ENCODE measurements at regions not wholly inside any gene's neighbourhood (a gene's known extent, or its start where the extent isn't known, plus 50 kb on each side); places are given as distances from the start of the nearest gene placed in this dataset.

GRCh38 chr16:6531067-6531466, 801.6 kb upstream of the RBFOX1 start:
- no peak overlapping the region for H3K4me3 ChIP-seq (ENCODE audit: insufficient read depth, low read depth, low read length, poor library complexity, severe bottlenecking)
- H3K4me1 ChIP-seq (ENCODE audit: control insufficient read depth, insufficient read depth, low read length, poor library complexity, severe bottlenecking): no peaks in the 10 kb centered on the region
- no peak for DNase-seq
- no peaks in the 10 kb centered on the region for H3K36me3 ChIP-seq (ENCODE audit: control insufficient read depth, insufficient read depth, low read length)
- H3K27ac ChIP-seq (ENCODE audit: insufficient read depth, low read length, poor library complexity, severe bottlenecking): no peak overlapping the region
- H3K27me3 ChIP-seq (replicated peaks; ENCODE audit: control insufficient read depth, insufficient read depth, low read length, poor library complexity, severe bottlenecking): no peaks in the 10 kb centered on the region
- H3K9me3 ChIP-seq (ENCODE audit: control insufficient read depth, low read length): no peaks in the 10 kb centered on the region

DNA sequence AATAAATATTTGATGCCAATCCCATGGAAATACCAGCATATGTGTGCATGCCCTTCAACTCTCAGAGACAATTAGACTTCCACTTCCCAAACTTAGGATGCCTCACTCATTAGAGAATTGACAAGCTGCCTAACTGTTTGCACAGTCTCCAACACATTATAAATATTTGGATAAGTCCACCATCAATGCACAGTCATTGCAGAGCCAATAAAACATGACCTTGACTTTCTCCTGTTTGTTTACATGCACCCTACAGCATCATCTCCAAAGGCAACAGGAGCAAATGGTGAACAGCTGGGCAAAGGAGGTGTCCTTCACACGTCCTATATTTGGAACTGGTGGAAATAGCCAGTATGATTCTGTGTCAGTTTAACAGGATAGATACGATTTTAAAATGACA, 804.4 kb upstream of the RBFOX1 start:
- H3K27me3 ChIP-seq (replicated peaks; ENCODE audit: control insufficient read depth, insufficient read depth, low read length, poor library complexity, severe bottlenecking): no peaks in the 10 kb centered on the region
- no peak overlapping the region for H3K4me3 ChIP-seq (ENCODE audit: insufficient read depth, low read depth, low read length, poor library complexity, severe bottlenecking)
- no peaks in the 10 kb centered on the region for H3K36me3 ChIP-seq (ENCODE audit: control insufficient read depth, insufficient read depth, low read length)
- no peaks in the 10 kb centered on the region for H3K4me1 ChIP-seq (ENCODE audit: control insufficient read depth, insufficient read depth, low read length, poor library complexity, severe bottlenecking)
- no peaks in the 10 kb centered on the region for H3K9me3 ChIP-seq (ENCODE audit: control insufficient read depth, low read length)
- H3K27ac ChIP-seq (ENCODE audit: insufficient read depth, low read length, poor library complexity, severe bottlenecking): no peak overlapping the region
- no peak for DNase-seq

GRCh38 chr16:6527646-6528045, 805.0 kb upstream of the RBFOX1 start:
- H3K4me3 ChIP-seq (ENCODE audit: insufficient read depth, low read depth, low read length, poor library complexity, severe bottlenecking): no peak overlapping the region
- no peak overlapping the region for H3K27ac ChIP-seq (ENCODE audit: insufficient read depth, low read length, poor library complexity, severe bottlenecking)
- no peaks in the 10 kb centered on the region for H3K36me3 ChIP-seq (ENCODE audit: control insufficient read depth, insufficient read depth, low read length)
- no peak for DNase-seq
- no peaks in the 10 kb centered on the region for H3K4me1 ChIP-seq (ENCODE audit: control insufficient read depth, insufficient read depth, low read length, poor library complexity, severe bottlenecking)
- H3K27me3 ChIP-seq (replicated peaks; ENCODE audit: control insufficient read depth, insufficient read depth, low read length, poor library complexity, severe bottlenecking): no peaks in the 10 kb centered on the region
- H3K9me3 ChIP-seq (ENCODE audit: control insufficient read depth, low read length): no peaks in the 10 kb centered on the region

GRCh38 chr16:6524501-6524900, 808.1 kb upstream of the RBFOX1 start:
- DNase-seq: no peak
- Histone ChIP-seq H3K27me3 (replicated peaks; ENCODE audit: control insufficient read depth, insufficient read depth, low read length, poor library complexity, severe bottlenecking) (no peaks in the 10 kb centered on the region), H3K36me3 (ENCODE audit: control insufficient read depth, insufficient read depth, low read length) (no peaks in the 10 kb centered on the region), H3K4me1 (ENCODE audit: control insufficient read depth, insufficient read depth, low read length, poor library complexity, severe bottlenecking) (no peaks in the 10 kb centered on the region), H3K4me3 (ENCODE audit: insufficient read depth, low read depth, low read length, poor library complexity, severe bottlenecking) (no peak overlapping the region), H3K9me3 (ENCODE audit: control insufficient read depth, low read length) (no peaks in the 10 kb centered on the region), H3K27ac (ENCODE audit: insufficient read depth, low read length, poor library complexity, severe bottlenecking) (no peak overlapping the region)

DNA sequence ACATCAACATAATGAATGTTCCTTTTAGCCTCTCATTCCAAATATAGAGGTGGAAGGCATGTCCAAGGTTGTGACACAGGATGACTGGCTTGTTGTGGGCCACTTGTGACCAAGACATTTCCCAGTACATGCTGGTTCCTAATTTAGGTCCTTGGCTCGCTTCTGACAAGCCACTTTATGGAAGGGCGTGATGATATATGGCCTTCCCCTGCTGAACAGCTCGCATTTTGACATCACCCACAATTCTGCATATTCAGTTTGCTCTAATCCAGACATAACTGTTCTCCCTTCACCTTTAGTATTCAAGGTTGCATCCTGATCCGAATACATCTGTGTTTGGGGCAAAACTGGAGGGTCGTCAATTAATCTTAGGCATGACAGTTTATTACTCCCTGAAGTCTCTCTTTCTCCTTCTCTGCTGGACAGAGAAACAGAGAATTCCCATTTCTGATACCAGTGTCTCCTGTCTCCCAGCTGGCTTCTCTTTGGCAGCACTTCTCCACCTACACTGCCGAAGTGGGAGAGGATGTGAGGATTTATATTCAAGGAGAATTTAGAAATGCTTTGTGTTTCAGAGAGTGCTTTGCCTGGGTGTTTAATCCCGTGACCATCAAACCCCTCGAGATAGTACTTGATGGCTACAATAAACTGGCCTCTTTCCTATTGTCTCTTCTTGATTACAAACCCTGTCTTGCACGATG, 815.5 kb upstream of the RBFOX1 start:
- Histone ChIP-seq H3K4me3 (ENCODE audit: insufficient read depth, low read depth, low read length, poor library complexity, severe bottlenecking) (no peak overlapping the region), H3K4me1 (ENCODE audit: control insufficient read depth, insufficient read depth, low read length, poor library complexity, severe bottlenecking) (no peaks in the 10 kb centered on the region), H3K27me3 (replicated peaks; ENCODE audit: control insufficient read depth, insufficient read depth, low read length, poor library complexity, severe bottlenecking) (no peaks in the 10 kb centered on the region), H3K36me3 (ENCODE audit: control insufficient read depth, insufficient read depth, low read length) (no peaks in the 10 kb centered on the region), H3K27ac (ENCODE audit: insufficient read depth, low read length, poor library complexity, severe bottlenecking) (no peak overlapping the region), H3K9me3 (ENCODE audit: control insufficient read depth, low read length) (no peaks in the 10 kb centered on the region)
- no peak for DNase-seq

DNA sequence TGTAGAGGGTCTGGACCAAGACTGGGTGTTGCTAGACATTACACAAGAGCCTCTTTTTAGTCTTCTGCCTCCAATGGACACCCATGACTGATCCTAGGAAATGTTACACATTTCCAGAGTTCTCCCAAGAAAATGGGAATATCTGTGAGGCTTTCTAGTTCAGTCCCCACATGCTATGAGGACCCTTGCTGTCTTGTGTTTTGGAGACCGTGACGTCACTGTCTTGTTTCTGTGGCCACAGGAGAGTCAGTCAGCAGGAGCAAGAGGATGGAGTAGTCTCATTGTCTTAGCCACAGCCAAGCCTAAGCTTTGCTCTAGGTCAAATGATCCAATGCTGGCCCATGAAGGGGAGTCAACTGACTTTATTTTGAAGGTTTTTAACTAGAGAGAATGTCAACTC, 820.1 kb upstream of the RBFOX1 start:
- no peak for DNase-seq
- H3K9me3 ChIP-seq (ENCODE audit: control insufficient read depth, low read length): no peaks in the 10 kb centered on the region
- H3K27me3 ChIP-seq (replicated peaks; ENCODE audit: control insufficient read depth, insufficient read depth, low read length, poor library complexity, severe bottlenecking): no peaks in the 10 kb centered on the region

DNA sequence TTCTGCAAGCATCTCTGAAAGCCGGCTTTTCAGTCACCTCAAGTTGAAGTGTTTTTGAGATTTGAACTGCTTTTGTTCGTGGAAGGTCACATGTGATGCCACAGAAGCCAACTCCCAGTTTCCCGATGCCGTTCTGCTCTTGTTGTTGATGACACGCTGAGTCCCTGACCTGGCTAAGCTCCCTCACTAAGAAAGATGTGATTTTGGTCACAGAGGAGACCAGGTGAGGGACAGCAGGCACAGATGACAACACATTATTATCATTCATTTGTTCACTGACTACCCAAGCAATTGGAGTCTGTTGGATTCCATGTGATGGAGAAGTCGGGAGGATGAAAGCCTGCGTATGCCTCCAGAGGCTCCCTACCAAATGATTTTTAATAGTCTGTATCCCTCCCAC, 822.4 kb upstream of the RBFOX1 start:
- no peaks in the 10 kb centered on the region for H3K4me1 ChIP-seq (ENCODE audit: control insufficient read depth, insufficient read depth, low read length, poor library complexity, severe bottlenecking)
- H3K9me3 ChIP-seq (ENCODE audit: control insufficient read depth, low read length): no peaks in the 10 kb centered on the region
- DNase-seq: no peak
- no peak overlapping the region for H3K4me3 ChIP-seq (ENCODE audit: insufficient read depth, low read depth, low read length, poor library complexity, severe bottlenecking)
- H3K27ac ChIP-seq (ENCODE audit: insufficient read depth, low read length, poor library complexity, severe bottlenecking): no peak overlapping the region
- no peaks in the 10 kb centered on the region for H3K36me3 ChIP-seq (ENCODE audit: control insufficient read depth, insufficient read depth, low read length)
- no peaks in the 10 kb centered on the region for H3K27me3 ChIP-seq (replicated peaks; ENCODE audit: control insufficient read depth, insufficient read depth, low read length, poor library complexity, severe bottlenecking)

More for the DNA sequence above, 820.1 kb upstream of the RBFOX1 start:
- no peaks in the 10 kb centered on the region for H3K36me3 ChIP-seq (ENCODE audit: control insufficient read depth, insufficient read depth, low read length)
- H3K4me3 ChIP-seq (ENCODE audit: insufficient read depth, low read depth, low read length, poor library complexity, severe bottlenecking): no peak overlapping the region
- no peaks in the 10 kb centered on the region for H3K4me1 ChIP-seq (ENCODE audit: control insufficient read depth, insufficient read depth, low read length, poor library complexity, severe bottlenecking)
- no peak overlapping the region for H3K27ac ChIP-seq (ENCODE audit: insufficient read depth, low read length, poor library complexity, severe bottlenecking)

DNA sequence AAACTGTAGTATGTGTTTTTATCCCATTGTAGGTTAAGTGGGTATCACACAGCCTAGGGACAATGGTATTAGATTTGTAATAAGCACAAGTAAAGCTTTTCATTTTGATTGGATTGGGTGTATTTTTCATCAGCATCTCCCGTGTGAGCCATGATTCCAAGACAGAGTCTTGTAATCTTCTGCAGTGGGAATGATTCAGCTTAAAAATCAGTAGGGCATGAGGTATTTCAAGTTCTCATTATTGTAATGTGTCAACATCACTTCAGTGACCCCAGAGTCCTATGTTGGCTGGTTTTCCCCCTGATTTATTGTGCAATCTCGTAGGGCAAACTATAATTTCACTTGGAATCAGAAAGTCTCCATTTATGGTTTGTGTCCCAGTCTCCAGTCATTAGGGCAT, 833.2 kb upstream of the RBFOX1 start:
- H3K4me3 ChIP-seq (ENCODE audit: insufficient read depth, low read depth, low read length, poor library complexity, severe bottlenecking): no peak overlapping the region
- no peaks in the 10 kb centered on the region for H3K36me3 ChIP-seq (ENCODE audit: control insufficient read depth, insufficient read depth, low read length)
- no peaks in the 10 kb centered on the region for H3K9me3 ChIP-seq (ENCODE audit: control insufficient read depth, low read length)
- DNase-seq: no peak
- no peaks in the 10 kb centered on the region for H3K27me3 ChIP-seq (replicated peaks; ENCODE audit: control insufficient read depth, insufficient read depth, low read length, poor library complexity, severe bottlenecking)
- H3K27ac ChIP-seq (ENCODE audit: insufficient read depth, low read length, poor library complexity, severe bottlenecking): no peak overlapping the region
- H3K4me1 ChIP-seq (ENCODE audit: control insufficient read depth, insufficient read depth, low read length, poor library complexity, severe bottlenecking): no peaks in the 10 kb centered on the region

DNA sequence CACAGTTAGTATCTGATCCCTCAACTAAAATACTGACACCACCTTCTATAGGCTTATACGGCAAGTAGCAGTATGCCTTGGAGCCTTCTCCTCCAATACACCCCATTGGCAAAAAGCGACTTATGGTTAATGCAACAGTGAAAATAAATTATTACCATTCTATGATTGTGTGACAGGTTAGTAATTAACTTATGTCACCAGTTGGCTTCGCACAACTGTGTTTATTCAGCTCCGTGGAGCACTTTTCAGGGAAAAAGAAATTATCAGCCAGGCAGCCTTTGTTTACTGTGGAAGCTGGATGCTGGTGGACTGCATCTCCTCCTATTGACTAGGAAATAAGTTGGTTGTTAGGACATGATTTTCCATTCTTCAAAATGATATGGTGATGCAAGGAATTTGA, 833.8 kb upstream of the RBFOX1 start:
- Histone ChIP-seq H3K9me3 (ENCODE audit: control insufficient read depth, low read length) (no peaks in the 10 kb centered on the region), H3K4me1 (ENCODE audit: control insufficient read depth, insufficient read depth, low read length, poor library complexity, severe bottlenecking) (no peaks in the 10 kb centered on the region), H3K4me3 (ENCODE audit: insufficient read depth, low read depth, low read length, poor library complexity, severe bottlenecking) (no peak overlapping the region), H3K27me3 (replicated peaks; ENCODE audit: control insufficient read depth, insufficient read depth, low read length, poor library complexity, severe bottlenecking) (no peaks in the 10 kb centered on the region), H3K27ac (ENCODE audit: insufficient read depth, low read length, poor library complexity, severe bottlenecking) (no peak overlapping the region), H3K36me3 (ENCODE audit: control insufficient read depth, insufficient read depth, low read length) (no peaks in the 10 kb centered on the region)
- no peak for DNase-seq

- no peaks in the 10 kb centered on the region for H3K27me3 ChIP-seq (replicated peaks; ENCODE audit: control insufficient read depth, insufficient read depth, low read length, poor library complexity, severe bottlenecking)
- H3K27ac ChIP-seq (ENCODE audit: insufficient read depth, low read length, poor library complexity, severe bottlenecking): no peak overlapping the region
These were observed 835.6 kb upstream of the RBFOX1 start for GRCh38 chr16:6496996-6497395.

More at GRCh38 chr16:6496996-6497395, 835.6 kb upstream of the RBFOX1 start:
- H3K36me3 ChIP-seq (ENCODE audit: control insufficient read depth, insufficient read depth, low read length): no peaks in the 10 kb centered on the region
- H3K4me3 ChIP-seq (ENCODE audit: insufficient read depth, low read depth, low read length, poor library complexity, severe bottlenecking): no peak overlapping the region
- H3K9me3 ChIP-seq (ENCODE audit: control insufficient read depth, low read length): no peaks in the 10 kb centered on the region
- no peaks in the 10 kb centered on the region for H3K4me1 ChIP-seq (ENCODE audit: control insufficient read depth, insufficient read depth, low read length, poor library complexity, severe bottlenecking)
- DNase-seq: no peak

All from effector memory CD4-positive, alpha-beta T cell (primary cell).